GM23338 (cell line): ENCODE measurements at regions not wholly inside any gene's neighbourhood (a gene's known extent, or its start where the extent isn't known, plus 50 kb on each side); places are given as distances from the start of the nearest gene placed in this dataset.
A peak's percentile ranks its signal among the peaks of the same experiment; 100 is the strongest.

Experiments
- ATAC-seq: fragments of 200-7000 bp; cut with Tn5 transposase; 3 replicates; pipeline ENCODE4 v1.9.1; 2020
- DNase-seq: peaks from one replicate; pipeline ENCODE4 v3.0.0-alpha.2; 2015; ENCODE audit warnings: low spot score
- H2AFZ ChIP-seq: fragments of 200-600 bp; sonication (generic); 2 replicates; pipeline ENCODE4 v1.8.0; 2016; ENCODE audit warnings: antibody characterized with exemption, mild to moderate bottlenecking, moderate library complexity
- H3F3A ChIP-seq: fragments of 200-600 bp; sonication (generic); replicated peaks from 2 replicates; pipeline ENCODE4 v1.8.0; 2017; ENCODE audit warnings: antibody characterized with exemption, mixed run types, low read depth
- H3K27ac ChIP-seq: fragments of 200-600 bp; sonication (generic); 2 replicates; pipeline ENCODE4 v1.6.1; 2016; ENCODE audit warnings: low read depth
- H3K27me3 ChIP-seq: fragments of 200-600 bp; sonication (generic); 2 replicates; pipeline ENCODE4 v1.8.0; 2016; ENCODE audit warnings: mild to moderate bottlenecking, mixed run types, moderate library complexity; ENCODE audit not compliant: insufficient read depth
- H3K36me3 ChIP-seq: fragments of 200-600 bp; sonication (generic); 2 replicates; pipeline ENCODE4 v1.8.0; 2016; ENCODE audit warnings: mild to moderate bottlenecking; ENCODE audit not compliant: insufficient read depth
- H3K4me1 ChIP-seq: fragments of 200-600 bp; sonication (generic); 2 replicates; pipeline ENCODE4 v1.8.0; 2016; ENCODE audit warnings: mild to moderate bottlenecking, moderate library complexity; ENCODE audit not compliant: insufficient read depth
- H3K4me2 ChIP-seq: fragments of 200-600 bp; sonication (generic); 2 replicates; pipeline ENCODE4 v1.7.1; 2017; ENCODE audit warnings: mixed run types
- H3K4me3 ChIP-seq: fragments of 200-600 bp; sonication (generic); 2 replicates; pipeline ENCODE4 v1.6.1; 2016; ENCODE audit warnings: mixed run types
- H3K79me2 ChIP-seq: fragments of 200-600 bp; sonication (generic); replicated peaks from 2 replicates; pipeline ENCODE4 v1.8.0; 2017; ENCODE audit warnings: mild to moderate bottlenecking; ENCODE audit not compliant: insufficient read depth
- H3K9me2 ChIP-seq: fragments of 200-600 bp; sonication (generic); 2 replicates; pipeline ENCODE4 v1.8.0; 2017; ENCODE audit not compliant: insufficient read depth
- H4K20me1 ChIP-seq: fragments of 200-600 bp; sonication (generic); replicated peaks from 2 replicates; pipeline ENCODE4 v1.8.0; 2017; ENCODE audit warnings: mild to moderate bottlenecking; ENCODE audit not compliant: insufficient read depth
- H3K27ac Mint-ChIP-seq: 2 replicates; pipeline ENCODE4 v1.8.0; 2020; ENCODE audit warnings: inconsistent platforms, mild to moderate bottlenecking, moderate library complexity, mixed read lengths
- H3K27me3 Mint-ChIP-seq: 3 replicates; pipeline ENCODE4 v1.8.0; 2022; ENCODE audit warnings: low read depth, mild to moderate bottlenecking, moderate library complexity, mixed read lengths, inconsistent platforms; ENCODE audit not compliant: insufficient read depth, poor library complexity
- H3K36me3 Mint-ChIP-seq: 3 replicates; pipeline ENCODE4 v1.8.0; 2021; ENCODE audit warnings: low read depth, mild to moderate bottlenecking, inconsistent platforms, moderate library complexity, mixed read lengths
- H3K4me1 Mint-ChIP-seq: 3 replicates; pipeline ENCODE4 v1.8.0; 2020; ENCODE audit warnings: mild to moderate bottlenecking, inconsistent platforms, mixed read lengths
- H3K4me3 Mint-ChIP-seq: 3 replicates; pipeline ENCODE4 v1.8.0; 2021; ENCODE audit warnings: moderate library complexity, mild to moderate bottlenecking, inconsistent platforms, mixed read lengths
- H3K9me3 Mint-ChIP-seq: 3 replicates; pipeline ENCODE4 v1.8.0; 2020; ENCODE audit warnings: moderate library complexity, mild to moderate bottlenecking, inconsistent platforms, mixed read lengths
- CREB1 ChIP-seq: fragments of 250-450 bp; sonication (Bioruptor Pico); IDR thresholded peaks from 2 replicates; pipeline ENCODE4 v1.5.0; 2020; ENCODE audit warnings: low read depth, mild to moderate bottlenecking, moderate library complexity
- ETS1 ChIP-seq: IDR thresholded peaks from 2 replicates; pipeline ENCODE4 v1.6.1; 2016; ENCODE audit warnings: antibody characterized with exemption
- EZH2 ChIP-seq: fragments of 200-600 bp; sonication (generic); IDR thresholded peaks from one replicate; pipeline ENCODE4 v1.8.0; 2017; ENCODE audit warnings: antibody characterized with exemption, mild to moderate bottlenecking, low read depth; ENCODE audit not compliant: unreplicated experiment
- EZH2phosphoT487 ChIP-seq: fragments of 200-600 bp; sonication (generic); IDR thresholded peaks from one replicate; pipeline ENCODE4 v1.8.1; 2018; ENCODE audit warnings: antibody characterized with exemption; ENCODE audit not compliant: unreplicated experiment
- JUNB ChIP-seq: IDR thresholded peaks from one replicate; pipeline ENCODE4 v1.6.1; 2016; ENCODE audit warnings: antibody characterized with exemption; ENCODE audit not compliant: unreplicated experiment
- NANOG ChIP-seq: IDR thresholded peaks from 2 replicates; pipeline ENCODE4 v1.6.1; 2016; ENCODE audit warnings: antibody characterized with exemption, borderline replicate concordance
- REST ChIP-seq: IDR thresholded peaks from one replicate; pipeline ENCODE4 v1.6.1; 2018; ENCODE audit warnings: antibody characterized with exemption; ENCODE audit not compliant: unreplicated experiment
- STAT1 ChIP-seq: IDR thresholded peaks from one replicate; pipeline ENCODE4 v1.6.1; 2016; ENCODE audit warnings: antibody characterized with exemption; ENCODE audit not compliant: unreplicated experiment
- ZNF331 ChIP-seq: fragments of 250-450 bp; sonication (Bioruptor Pico); IDR thresholded peaks from 2 replicates; pipeline ENCODE4 v1.5.0; 2020; ENCODE audit warnings: low read depth, mild to moderate bottlenecking, moderate library complexity
- TF ChIP-seq, protein P1 (sequence below), 2 experiments: fragments of 200-600 bp in 1 of 2; sonication (generic) in 1 of 2; conservative IDR thresholded peaks; 2 replicates each; pipeline versions ENCODE4 v1.5.1 to v1.6.1; 2016 to 2017; ENCODE audit warnings: antibody characterized with exemption in 2 of 2, low read depth in 2 of 2, mild to moderate bottlenecking in 2 of 2, moderate library complexity in 1 of 2

DNA sequence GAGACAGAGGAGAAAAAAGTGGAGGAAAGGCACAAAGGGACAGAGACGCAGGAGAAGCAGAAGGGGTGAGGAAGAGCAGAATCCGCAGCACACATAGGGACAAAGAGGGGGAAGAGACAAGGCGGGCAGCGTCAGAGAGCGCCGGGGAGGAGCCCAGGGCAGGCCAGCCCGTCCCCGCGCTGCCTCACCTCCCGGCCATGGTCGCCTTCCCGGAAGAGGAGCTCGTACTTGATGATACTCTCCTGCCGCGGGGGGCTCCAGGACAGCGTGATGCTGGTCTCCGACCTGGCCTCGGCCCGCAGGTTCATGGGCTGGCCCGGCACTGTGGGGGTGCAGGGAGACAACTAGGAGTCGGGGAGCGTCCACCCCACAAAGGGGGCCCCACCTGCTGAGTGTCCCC is 100.6 kb downstream of the PTPRS start (continued):
- TF ChIP-seq JUNB (no peak), ETS1 (no peak), EZH2 (no peak), EZH2phosphoT487 (no peak), NANOG (no peak), ZNF331 (CRISPR knock-in tag) (no peak), STAT1 (no peak), CREB1 (no peak)

DNA sequence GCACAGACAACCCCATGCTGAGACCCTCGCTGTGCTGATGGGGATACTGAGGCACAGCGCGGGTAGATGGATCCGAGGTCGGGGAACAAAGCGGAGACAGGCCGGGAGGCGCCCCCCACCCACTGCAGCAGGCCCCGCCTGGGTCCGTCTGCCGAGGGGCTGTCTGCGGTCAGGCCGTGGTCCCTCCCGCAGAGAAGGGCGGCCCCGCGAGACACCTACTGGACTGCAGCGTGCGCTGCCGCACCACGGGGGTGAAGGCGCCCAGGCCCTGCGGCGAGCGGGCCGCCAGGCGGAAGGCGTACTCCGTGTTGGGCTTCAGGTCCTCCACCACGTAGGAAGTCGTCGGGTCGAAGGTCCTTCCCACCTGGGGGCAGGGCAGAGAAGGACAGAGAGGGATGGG is 101.9 kb downstream of the PTPRS start:
- Mint-ChIP-seq H3K4me3 (no peak overlapping the region), H3K27me3 (peaks cover 15% of the 10 kb centered on the region), H3K9me3 (no peaks in the 10 kb centered on the region), H3K4me1 (peaks cover 9% of the 10 kb centered on the region), H3K36me3 (peaks cover 34% of the 10 kb centered on the region), H3K27ac (no peak overlapping the region)
- H3F3A ChIP-seq, result 0 out of 2 replicates have a peak, but pooled peaks cover 7% of the 10 kb centered on the region
- ATAC-seq (peak; percentile 58), DNase-seq (peak; percentile 33)
- H2AFZ ChIP-seq, result no peak overlapping the region
- H3K79me2 ChIP-seq, result no peaks in the 10 kb centered on the region
- no peaks in the 10 kb centered on the region for H3K27me3 ChIP-seq
- TF ChIP-seq, protein P1, sequence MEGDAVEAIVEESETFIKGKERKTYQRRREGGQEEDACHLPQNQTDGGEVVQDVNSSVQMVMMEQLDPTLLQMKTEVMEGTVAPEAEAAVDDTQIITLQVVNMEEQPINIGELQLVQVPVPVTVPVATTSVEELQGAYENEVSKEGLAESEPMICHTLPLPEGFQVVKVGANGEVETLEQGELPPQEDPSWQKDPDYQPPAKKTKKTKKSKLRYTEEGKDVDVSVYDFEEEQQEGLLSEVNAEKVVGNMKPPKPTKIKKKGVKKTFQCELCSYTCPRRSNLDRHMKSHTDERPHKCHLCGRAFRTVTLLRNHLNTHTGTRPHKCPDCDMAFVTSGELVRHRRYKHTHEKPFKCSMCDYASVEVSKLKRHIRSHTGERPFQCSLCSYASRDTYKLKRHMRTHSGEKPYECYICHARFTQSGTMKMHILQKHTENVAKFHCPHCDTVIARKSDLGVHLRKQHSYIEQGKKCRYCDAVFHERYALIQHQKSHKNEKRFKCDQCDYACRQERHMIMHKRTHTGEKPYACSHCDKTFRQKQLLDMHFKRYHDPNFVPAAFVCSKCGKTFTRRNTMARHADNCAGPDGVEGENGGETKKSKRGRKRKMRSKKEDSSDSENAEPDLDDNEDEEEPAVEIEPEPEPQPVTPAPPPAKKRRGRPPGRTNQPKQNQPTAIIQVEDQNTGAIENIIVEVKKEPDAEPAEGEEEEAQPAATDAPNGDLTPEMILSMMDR (conservative IDR thresholded peaks at IDR 0.05; ENCODE audit: low read depth in 2 of 2), result 0 out of 4 replicates have a peak, but pooled peaks of 1 of the 2 experiments have one; percentile 10
- TF ChIP-seq REST, result no peak
- H3K4me1 ChIP-seq, result peaks cover 8% of the 10 kb centered on the region; the same call in 1 of the 2 replicates
- H3K36me3 ChIP-seq, result no peaks in the 10 kb centered on the region
- no peak overlapping the region for H3K4me3 ChIP-seq
- no peak overlapping the region for H3K4me2 ChIP-seq
- no peaks in the 10 kb centered on the region for H3K9me2 ChIP-seq
- no peak overlapping the region for H3K27ac ChIP-seq
- H4K20me1 ChIP-seq, result peaks cover 7% of the 10 kb centered on the region; the same call in 1 of the 2 replicates
